ENCODE measurements at regions not wholly inside any gene's neighbourhood (a gene's known extent, or its start where the extent isn't known, plus 50 kb on each side); places are given as distances from the start of the nearest gene placed in this dataset.

DNA sequence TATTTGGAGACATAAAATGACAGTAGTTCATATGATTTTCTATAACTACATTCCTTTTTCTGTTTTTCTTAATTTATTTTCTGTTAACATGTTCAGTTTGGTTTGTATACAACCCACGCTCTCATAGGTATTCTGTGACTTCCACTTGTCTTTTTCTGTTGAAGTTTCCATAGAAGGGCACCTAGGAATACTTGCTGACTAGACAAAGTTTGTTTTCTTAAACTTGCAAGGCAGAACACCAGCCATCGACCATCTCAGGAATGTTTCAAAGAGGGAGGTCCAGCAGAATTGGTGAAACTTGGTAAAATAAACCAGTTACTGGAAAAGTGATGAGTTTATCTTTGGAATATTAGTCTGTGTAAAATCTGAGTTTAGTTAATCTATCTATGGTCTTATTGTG lies 403.2 kb upstream of the CADM2 start:
- no peaks in the 10 kb centered on the region for H3K79me1 ChIP-seq (ENCODE audit: low read depth, low read length)
- FAIRE-seq, result no peak
- 92% methylated on average over 2 of the region's 2 CpGs; no CpG with 5 or more reads in 1 of the 2 experiments for WGBS, 2 experiments (ENCODE audit: extremely low coverage in 1 of 2, insufficient coverage in 1 of 2, insufficient read length in 1 of 2, insufficient replicate concordance in 2 of 2, low coverage in 1 of 2, low lambda C conversion rate in 2 of 2, missing lambda C conversion rate in 1 of 2)

More for the DNA sequence above, 403.2 kb upstream of the CADM2 start:
- H2BK12ac ChIP-seq (ENCODE audit: low read depth, low read length), result no peak overlapping the region
- H2BK120ac ChIP-seq (replicated peaks; ENCODE audit: low read depth, low read length), result no peak overlapping the region
- no peak for DNase-seq (ENCODE audit: low read depth in 1 of 2, low spot score in 2 of 2)
- H3K36me3 ChIP-seq (ENCODE audit: control insufficient read depth in 2 of 4, insufficient read depth in 4 of 4, low read length in 3 of 4), result no peaks in the 10 kb centered on the region
- no peak overlapping the region for H3K18ac ChIP-seq (ENCODE audit: extremely low read depth, low read length)
- H3K4me1 ChIP-seq (replicated peaks in 1 of 4; ENCODE audit: control insufficient read depth in 3 of 4, insufficient read depth in 4 of 4, low read length in 3 of 4), result no peaks in the 10 kb centered on the region; a peak in 1 of 7 replicates
- no peaks in the 10 kb centered on the region for H3K79me2 ChIP-seq (ENCODE audit: control insufficient read depth in 1 of 2, insufficient read depth in 2 of 2, low read length in 2 of 2)
- no peak overlapping the region for H3K27ac ChIP-seq (ENCODE audit: low read depth, low read length)
- ChIA-PET CTCF (ENCODE audit: partially characterized antibody) (no interaction called here), POLR2A (ENCODE audit: partially characterized antibody) (no interaction called here)
- H3K27me3 ChIP-seq (replicated peaks in 1 of 4; ENCODE audit: control insufficient read depth in 3 of 4, extremely low read depth in 1 of 4, insufficient read depth in 3 of 4, low read length in 3 of 4), result no peaks in the 10 kb centered on the region
- H3K9ac ChIP-seq (replicated peaks in 1 of 4; ENCODE audit: extremely low read depth in 1 of 4, low read depth in 3 of 4, low read length in 3 of 4), result no peak overlapping the region
- H4K5ac ChIP-seq (ENCODE audit: insufficient read length, low read depth, low read length), result no peak overlapping the region
- no peak for TF ChIP-seq EP300 (IDR thresholded peaks at IDR 0.05; ENCODE audit: borderline replicate concordance in 1 of 2, low read depth in 2 of 2, low read length in 2 of 2)
- peak; percentile 30; the same call in 1 of the 2 replicates for TF ChIP-seq MAFK (IDR thresholded peaks at IDR 0.05; ENCODE audit: low read depth, low read length)
- H2AFZ ChIP-seq (ENCODE audit: low read length), result no peak overlapping the region
- no peak overlapping the region for H2BK5ac ChIP-seq (ENCODE audit: low read depth, low read length)
- no peak overlapping the region for H4K8ac ChIP-seq (ENCODE audit: extremely low read depth, insufficient read depth, low read length)
- no peaks in the 10 kb centered on the region for H3K9me3 ChIP-seq (ENCODE audit: insufficient read depth in 2 of 2, low read depth in 1 of 2, low read length in 1 of 2)
- H3K56ac ChIP-seq (replicated peaks; ENCODE audit: insufficient read length, low read depth, low read length), result no peak overlapping the region
- H4K20me1 ChIP-seq (replicated peaks in 1 of 2; ENCODE audit: control insufficient read depth in 1 of 2, insufficient read depth in 2 of 2, low read length in 2 of 2), result no peaks in the 10 kb centered on the region
- no peak overlapping the region for H3K4me2 ChIP-seq (ENCODE audit: insufficient read depth in 1 of 2, low read depth in 2 of 2, low read length in 2 of 2)
- no peak overlapping the region for H3K4me3 ChIP-seq (ENCODE audit: extremely low read depth in 1 of 4, insufficient read depth in 2 of 4, low read depth in 3 of 4, low read length in 4 of 4)
- H2BK15ac ChIP-seq (ENCODE audit: low read length), result no peak overlapping the region
- H3K23ac ChIP-seq (ENCODE audit: insufficient read length), result no peak overlapping the region
- H4K91ac ChIP-seq (replicated peaks; ENCODE audit: insufficient read length, low read length), result no peak overlapping the region
- H2BK20ac ChIP-seq (ENCODE audit: low read length), result no peak overlapping the region
- H3K23me2 ChIP-seq (ENCODE audit: low read depth, low read length), result no peaks in the 10 kb centered on the region
- no peak overlapping the region for H2AK5ac ChIP-seq (ENCODE audit: low read depth, low read length)
- H3K14ac ChIP-seq (ENCODE audit: insufficient read length), result no peak overlapping the region
- no peak overlapping the region for H3K4ac ChIP-seq (replicated peaks; ENCODE audit: insufficient read length, low read depth, low read length)
